NCI-H146 treated with DMSO at 0.1 percent for 48 hours (cell line): ENCODE measurements at regions not wholly inside any gene's neighbourhood (a gene's known extent, or its start where the extent isn't known, plus 50 kb on each side); places are given as distances from the start of the nearest gene placed in this dataset.
"Not testable (repeated sequence)": the region's sequence is repeated elsewhere in the genome, so short reads cannot be mapped to it uniquely, and the experiment has no call there.

ENCODE experiments used
- DNase-seq: peaks from one replicate; lab custom pipeline; 2025; ENCODE audit not compliant: unreplicated experiment; lab: John Stamatoyannopoulos, UW

DNA sequence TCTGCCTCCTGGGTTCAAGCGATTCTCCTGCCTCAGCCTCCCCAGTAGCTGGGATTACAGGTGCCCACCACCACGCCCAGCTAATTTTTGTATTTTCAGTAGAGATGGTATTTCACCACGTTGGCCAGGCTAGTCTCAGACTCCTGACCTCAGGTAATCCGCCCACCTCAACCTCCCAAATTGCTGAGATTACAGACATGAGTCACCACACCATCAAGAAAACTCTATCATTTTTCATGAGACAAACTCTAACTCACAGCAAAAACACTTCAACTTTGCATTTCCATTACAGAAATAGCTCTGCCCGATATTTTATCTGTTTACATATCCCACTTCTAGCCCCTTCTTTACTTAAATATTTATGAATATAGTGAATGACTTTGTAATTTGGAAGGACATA is 561.1 kb downstream of the TMX3 start:
- not testable (repeated sequence) for DNase-seq

DNA sequence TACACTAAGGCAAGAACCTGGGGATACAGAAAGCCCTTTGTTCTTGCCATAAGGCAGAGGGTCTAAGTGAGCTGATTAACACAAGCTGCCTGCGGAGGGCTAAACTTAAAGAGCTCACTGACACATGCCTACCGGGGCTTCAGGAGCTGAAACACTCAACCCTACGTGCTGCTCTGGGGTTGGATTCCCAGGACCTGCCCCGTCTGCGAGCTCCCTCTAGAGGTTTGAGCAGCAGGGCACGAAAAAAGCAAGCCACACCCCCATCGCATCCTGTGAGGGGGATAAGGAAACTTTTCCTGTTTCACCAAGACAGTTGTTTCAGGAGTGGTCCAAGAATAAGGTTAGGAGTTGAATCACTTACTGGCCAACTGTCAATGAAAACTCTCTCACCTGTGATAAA is 562.1 kb downstream of the TMX3 start:
- no peak for DNase-seq

DNA sequence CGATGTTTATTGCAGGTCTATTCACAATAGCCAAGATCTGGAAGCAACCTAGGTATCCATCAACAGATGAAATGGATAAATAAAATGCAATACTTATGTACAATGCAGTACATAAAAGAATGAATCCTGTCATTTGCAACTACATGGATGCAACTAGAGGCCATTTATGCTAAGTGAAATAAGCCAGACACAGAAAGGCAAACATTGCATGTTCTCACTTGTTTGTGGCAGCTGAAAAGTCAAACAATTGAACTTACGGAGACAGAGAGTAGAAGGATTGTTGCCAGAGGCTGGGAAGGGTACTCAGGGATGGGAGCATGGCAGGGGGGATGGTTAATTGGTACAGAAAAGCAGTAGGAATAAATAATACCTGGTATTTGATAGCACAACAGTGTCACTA is 563.9 kb downstream of the TMX3 start:
- DNase-seq: no peak

DNA sequence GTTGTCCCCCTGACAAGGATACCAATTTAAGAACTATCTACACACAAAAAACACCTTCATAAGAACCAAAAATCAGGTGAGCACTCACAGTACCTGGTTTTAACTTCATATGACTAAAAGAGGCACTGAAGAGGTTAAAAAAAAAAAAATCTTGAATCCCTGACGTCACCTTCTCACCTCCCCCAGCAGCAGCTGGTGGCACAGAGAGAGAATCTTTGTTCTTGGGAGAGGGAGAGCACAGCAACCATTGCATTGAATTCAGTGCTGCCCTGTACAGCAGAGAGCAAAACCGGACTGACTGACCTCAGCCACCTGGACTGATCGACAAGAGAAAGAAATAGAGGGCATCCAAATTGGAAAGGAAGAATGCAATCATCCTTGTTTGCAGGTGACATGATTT is 566.0 kb downstream of the TMX3 start:
- no peak for DNase-seq

DNA sequence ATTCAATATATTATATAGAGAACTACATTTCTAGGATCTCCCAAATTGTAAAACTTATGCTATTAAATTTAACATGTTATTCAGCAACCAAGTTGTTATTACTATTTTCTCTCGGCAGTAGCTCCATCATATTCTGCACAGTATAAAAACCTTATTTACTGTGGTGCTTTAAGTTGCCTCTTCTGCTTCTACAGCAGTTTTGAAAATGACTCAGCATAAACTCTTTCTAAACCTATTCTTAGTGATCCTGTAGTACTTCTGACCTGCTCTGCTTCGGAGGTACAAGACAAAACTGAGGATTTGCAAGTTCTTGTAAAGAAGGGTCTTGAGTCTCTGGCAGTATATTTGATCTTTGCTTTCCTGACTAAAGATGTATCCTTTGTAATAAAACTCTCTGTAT is 567.2 kb downstream of the TMX3 start:
- DNase-seq: no peak

DNA sequence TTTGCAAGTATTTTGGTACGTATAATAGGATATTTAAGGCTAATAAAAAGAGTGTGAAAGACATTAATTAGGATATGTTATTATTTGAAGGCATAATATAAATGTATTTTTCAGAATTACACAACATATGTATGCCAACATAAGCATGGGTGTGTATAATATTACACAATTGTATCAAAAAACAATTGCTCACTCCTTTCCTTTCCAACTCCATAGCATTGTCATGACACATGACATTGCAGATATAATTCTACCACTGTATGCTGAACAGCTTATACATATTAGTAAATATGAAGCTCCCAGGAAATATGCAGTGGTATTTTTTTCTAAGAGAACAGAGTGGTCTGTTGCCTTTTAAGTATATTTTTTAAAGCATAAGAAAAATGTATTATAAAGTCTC is 593.1 kb downstream of the TMX3 start:
- DNase-seq: no peak

DNA sequence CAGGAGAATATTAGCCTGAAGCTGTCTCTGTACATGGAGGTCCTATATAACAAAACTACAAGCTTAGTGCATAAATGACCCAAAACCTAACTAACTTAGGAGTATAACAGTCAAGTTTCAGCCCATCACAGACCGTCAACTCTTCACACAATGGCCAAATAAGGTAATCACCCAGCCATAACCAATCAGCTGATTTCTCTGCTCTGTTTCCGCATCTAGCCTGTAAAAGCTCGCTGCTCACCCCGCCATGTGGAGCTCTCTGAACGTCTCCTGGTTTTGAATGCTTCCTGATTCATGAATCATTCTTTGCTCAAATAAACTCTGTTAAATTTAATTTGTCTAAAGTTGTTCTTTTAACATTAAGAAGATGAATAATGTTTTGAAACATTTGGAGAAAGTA is 593.6 kb downstream of the TMX3 start:
- DNase-seq: no peak

DNA sequence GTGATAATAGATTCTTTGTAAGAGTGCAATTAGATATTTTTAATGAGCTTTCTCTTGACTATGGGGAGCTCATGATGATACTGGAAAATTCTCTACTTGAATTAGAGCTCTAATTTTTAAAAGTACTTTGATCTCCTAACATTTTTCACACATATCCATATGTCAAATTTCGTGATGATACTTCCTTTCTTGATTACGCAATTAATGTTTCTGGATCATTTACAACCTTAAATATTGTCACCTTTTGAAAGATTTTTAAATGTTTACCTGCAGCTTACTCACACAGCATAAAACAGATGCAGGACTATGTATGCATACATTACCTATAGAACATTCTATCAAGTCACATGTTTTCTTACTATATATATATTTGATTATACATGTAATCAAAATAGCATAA is 598.5 kb upstream of the DSEL start:
- DNase-seq: no peak

DNA sequence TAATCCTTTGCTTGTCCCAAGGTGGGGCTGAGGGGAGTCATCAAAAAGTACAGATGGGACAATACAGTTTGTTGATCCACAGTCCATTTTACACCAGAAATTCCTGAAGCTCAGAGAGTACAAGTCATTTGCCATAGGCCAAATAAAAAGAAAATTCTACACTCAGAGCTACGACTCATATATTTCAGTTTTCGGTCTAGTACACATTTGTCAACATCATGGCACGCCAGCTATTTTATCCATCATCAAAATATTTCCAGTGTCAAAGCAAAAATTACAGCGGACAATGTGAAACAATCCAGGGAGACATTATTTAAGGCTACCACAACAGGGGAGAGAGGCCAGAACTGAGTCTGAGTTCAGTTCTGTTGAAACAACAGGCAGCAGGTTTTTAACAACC is 587.5 kb upstream of the DSEL start:
- no peak for DNase-seq

DNA sequence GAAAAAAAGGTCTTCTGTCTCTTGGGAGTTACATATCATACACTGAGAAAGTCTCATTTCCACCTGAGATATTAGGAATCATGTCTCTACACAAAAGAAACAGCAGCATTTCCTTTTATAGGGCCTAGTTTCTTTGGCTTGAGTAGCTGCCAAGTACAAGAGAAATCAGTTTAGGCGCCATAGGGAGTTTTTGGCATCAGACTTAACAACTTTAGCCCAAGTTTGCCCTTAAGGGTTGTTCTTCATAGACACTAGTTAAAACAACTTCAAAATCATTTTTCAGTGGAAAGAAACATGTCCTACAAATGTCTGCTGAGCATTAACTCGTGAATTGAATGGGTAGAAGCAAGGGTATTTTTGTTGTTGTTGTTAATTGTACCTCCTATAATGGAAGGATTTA is 587.0 kb upstream of the DSEL start:
- no peak for DNase-seq

DNA sequence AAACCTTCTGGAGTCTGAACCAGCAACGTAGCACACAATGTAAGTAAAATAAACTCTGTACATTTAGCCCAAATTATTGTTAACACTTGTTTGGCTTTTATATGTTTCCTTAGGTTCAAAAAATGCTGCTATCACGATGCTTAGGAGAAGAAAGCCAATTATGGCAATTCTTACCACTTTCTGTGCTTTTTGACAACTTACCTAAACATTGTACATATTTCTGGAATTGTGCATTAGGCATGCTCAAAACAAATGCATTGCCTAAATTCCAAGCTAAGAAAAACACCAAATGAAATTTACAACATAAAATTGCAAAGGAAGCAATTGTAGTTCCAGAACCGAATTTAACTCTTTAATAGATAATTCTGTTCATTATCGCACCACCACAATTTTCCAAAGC is 585.6 kb upstream of the DSEL start:
- no peak for DNase-seq

DNA sequence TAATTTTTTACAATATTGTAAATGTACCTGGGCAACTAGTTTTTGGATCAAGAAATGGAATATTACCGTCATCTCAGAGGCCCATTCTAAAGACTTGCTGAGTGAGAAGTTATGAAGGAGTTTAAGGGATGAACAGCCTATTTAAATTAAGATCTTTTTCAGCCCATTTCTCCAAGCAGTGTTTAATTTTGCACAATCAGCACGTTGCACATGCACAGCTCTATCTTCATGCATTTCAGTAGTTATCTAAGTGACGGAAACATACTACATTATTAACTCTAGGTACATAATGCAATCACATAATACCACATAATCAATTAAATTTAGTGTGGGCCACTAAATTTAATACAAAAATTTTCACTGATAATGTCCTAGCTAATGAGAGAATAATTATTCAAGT is 582.1 kb upstream of the DSEL start:
- no peak for DNase-seq

DNA sequence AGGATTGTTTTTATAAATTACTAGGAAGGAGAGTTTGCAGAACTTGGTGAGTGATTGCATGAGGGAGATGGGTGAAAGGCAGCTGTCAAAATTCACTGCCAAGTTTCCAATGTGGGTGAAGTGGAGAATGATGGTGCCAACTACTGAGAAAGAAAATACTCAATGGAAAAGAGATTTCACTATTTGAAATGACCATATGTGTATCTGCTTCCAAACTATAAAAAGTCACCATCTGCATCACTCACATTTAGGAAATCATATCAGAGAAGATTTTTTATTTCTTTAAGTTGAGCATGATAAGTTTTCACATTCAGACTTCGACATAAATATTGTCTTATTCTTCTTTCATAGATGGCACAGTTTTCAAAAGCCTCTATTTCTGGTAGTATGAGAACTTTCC is 570.0 kb upstream of the DSEL start:
- DNase-seq: no peak

DNA sequence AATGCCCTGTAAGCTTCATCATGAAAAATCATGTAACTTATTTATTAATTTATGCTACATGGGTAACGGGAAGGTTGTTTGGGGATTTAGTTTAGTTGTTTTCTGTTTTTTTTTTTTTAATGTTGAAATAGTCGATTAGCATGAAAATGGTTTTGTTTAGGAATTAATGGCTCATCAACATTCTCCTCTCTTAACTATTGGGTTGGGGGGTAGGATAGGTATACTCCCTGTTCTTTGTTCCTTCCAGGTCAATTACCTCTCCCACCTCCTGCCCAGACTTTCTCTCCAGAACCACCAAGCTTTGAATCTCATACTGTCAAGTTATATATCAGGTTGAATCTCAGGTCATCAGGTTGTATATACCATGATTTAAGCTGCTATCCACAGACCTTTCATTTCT is 568.7 kb upstream of the DSEL start:
- DNase-seq: no peak

DNA sequence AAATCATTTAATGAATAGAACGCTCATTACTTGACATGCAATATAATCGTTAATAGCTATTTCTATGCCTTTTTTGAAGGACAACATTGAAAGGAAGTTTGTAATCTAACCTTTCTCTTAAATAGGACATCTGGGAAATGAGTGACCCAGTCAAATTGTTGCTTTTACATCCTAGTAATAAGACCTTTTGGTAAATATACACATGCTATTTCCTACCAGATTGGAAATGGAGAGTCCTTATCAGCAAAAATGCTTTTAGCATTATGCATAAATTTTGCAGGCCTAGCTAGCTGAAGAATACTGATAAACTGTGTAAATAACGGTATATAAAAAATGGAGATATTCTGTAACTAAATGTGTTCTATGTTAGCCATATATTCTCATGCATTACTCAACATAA is 567.3 kb upstream of the DSEL start:
- DNase-seq: no peak

DNA sequence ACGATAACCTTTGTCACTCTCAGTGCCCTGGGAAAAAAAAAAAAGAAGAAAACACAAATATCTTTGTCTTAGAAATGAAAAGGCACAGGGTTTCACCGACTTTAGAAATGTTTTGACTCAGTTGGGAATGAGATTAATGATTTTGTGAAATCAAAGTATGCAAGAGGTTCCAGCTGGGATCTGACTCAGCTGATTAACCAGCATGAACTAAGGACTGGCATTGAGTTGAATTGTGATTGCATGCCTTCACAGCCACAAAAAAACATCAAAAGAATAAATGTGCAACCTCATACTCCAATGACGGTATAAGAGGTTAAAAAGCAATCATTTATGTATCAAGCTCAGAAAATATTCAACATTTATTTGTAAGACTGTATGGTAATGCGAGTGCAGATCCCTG is 566.6 kb upstream of the DSEL start:
- no peak for DNase-seq

DNA sequence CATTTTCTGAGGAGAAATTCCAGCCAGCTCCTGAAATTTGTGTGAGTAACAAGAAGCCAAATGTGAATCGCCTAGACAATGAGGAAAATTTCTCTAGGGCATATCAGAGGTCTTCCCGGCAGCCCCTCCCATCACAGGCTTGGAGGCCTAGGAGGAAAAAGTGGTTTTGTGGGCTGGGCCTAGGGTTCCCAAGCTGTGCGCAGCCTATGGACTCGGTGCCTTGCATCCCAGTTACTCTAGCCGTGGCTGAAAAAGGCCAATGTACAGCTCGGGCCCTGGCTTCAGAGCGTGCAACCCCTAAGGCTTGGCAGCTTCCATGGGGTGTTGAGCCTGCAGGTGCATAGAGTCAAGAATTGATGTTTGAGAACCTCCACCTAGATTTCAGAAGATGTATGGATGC is 556.2 kb upstream of the DSEL start:
- no peak for DNase-seq

DNA sequence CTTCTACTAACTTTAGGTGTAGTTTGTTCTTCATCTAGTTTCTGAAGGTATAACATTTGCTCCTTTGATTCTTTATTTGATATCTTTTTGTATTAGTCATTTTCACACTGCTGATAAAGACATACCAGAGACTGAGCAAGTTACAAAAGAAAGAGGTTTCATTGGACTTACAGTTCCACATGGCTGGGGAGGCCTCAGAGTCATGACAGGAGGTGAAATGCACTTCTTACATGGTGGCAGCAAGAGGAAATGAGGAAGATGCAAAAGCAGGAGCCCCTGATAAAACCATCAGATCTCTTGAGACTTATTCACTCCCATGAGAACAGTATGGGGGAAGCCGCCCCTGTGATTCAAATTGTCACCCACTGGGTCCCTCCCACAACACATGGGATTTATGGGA is 544.4 kb upstream of the DSEL start:
- no peak for DNase-seq

DNA sequence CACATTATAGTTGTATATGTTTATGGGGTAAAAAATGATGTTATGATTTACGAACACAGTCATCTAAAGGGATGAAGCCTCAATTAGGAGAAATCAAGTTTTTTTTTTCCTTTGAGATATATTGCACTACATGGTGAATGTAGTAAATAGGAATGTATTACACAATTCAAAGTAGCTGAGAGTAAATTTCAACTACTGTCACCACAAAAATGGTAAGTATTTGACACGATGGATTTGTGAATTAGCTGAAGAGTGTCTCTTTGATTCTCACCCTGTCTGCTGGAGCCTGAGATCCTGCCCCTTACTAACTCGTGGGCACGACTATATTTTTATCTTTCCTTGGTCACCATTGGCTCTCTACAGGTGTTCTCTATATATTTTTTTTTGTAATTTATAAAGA is 540.4 kb upstream of the DSEL start:
- DNase-seq: no peak

DNA sequence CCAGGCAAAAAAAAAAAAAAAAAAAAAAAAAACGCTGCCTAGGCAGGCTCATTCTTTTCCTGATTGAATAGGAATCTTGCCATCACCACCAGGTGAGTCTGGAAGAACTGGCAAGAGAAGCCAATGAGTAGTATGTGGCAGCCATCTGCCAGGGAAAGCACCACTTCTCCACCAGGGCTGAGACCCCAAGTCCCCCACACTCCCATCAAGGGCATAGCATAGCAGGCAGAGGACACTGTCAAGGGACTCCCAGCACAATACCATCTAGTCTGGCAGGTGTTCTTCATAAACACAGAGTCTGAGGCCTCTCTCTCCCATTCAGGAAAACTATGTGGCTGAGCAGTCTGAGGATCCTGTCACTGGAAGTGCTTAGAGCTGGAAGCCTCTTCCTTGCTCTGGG is 538.1 kb upstream of the DSEL start:
- DNase-seq: no peak

DNA sequence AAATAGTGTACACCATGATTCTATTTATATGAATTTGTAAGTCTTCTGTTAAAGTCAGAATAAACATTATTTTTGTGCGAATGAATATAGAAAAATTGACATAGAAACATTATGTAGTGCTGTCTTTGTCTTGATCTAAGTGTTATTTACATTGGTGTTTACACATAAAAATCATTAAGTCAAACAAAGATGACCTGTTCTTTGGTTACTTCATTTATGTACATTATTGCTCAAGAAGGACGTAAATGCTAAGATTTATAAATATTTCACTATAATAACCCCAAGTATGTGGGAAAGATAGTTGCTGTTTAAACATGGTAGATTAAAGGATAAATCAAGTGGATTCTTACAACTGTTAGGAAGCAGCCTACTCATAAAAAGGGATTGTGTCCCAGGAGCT is 536.8 kb upstream of the DSEL start:
- no peak for DNase-seq

DNA sequence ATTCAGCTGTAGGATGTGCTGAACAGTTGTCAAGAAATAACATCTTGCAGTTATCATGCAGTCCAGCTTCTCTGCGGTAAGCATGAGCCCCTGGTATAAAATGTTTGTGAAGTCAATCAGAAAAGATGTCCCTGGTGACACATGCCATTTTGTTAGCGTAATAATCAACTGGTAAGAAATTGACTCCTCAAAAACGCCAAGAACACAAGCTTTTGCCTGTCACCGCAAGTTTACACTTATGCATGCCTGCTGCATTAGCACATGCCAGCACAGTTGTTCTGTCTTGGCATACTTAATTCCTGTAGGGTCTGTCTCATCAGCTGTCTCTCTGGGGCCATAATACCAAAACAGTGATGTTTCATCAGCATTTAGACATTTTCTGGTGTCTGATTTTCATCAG is 524.8 kb upstream of the DSEL start:
- DNase-seq: no peak

DNA sequence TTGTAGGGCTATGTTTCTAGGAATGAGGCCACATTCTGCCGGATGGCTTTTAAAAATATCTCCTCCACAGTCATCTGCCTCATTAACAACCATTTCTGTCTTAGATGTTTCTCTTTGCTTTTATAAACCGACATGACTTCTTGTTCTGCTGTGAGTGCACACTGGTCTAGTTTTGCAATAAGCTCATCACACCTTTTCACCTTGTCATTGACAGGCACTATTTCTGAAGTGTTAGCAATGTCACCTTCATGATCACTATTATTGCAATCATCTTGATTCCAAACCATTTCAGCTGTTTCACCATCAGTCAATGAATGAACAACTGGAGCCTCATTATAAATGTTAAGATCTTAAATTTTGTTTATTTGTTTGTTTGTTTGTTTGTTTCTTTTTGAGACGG is 523.7 kb upstream of the DSEL start:
- DNase-seq: no peak

DNA sequence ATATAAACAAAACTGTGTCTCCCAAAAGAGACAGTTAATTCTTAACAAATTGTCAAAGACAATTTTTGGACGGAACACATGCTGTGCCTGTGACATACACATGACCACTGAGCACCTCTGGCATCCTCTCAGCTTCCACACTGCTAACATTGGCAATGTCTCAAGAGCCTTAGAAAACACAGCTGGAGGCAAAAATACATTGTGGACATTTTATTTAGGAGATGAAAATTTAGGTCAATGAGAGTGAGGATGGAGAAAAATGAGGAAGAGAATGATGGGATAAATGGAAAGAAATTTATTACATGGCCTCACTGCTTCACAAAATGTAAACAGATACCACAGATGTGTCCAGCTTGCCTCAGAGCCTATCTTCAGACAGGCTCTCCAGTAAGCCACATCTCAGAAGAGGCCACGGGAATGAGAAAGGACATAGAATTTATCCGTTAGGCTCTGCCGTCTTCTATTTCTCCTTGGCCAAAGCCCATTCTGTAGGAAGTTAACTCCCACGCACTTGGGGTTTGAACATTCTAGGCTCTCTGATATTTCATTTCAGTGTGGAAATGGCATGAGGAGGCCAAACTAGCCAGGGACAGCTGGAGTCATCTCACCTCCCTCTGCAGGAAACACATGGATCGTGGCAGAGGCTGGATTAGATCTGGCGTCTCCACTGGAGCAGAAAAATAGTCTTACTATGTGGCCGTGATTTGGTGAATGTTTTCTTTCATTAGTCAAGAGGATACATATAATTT is 519.4 kb upstream of the DSEL start:
- no peak for DNase-seq
